IMR-90 (cell line): ENCODE measurements at regions not wholly inside any gene's neighbourhood (a gene's known extent, or its start where the extent isn't known, plus 50 kb on each side); places are given as distances from the start of the nearest gene placed in this dataset.

Experiments used
- ATAC-seq: fragments of 200-7000 bp; cut with Tn5 transposase; 2 replicates; pipeline ENCODE4 v1.9.1; 2020; ENCODE audit warnings: low read depth, mild to moderate bottlenecking, moderate library complexity
- BruUV-seq: library from RNA; stranded (reverse); fragments of 400-500 nt; replicated peaks from 2 replicates; lab custom pipeline; 2021; lab: Mats Ljungman, UMichigan
- CTCF ChIA-PET: fragments of 300-600 bp; formaldehyde crosslinking; extraction: SDS; loops from one replicate; lab custom pipeline; 2021; ENCODE audit warnings: antibody characterized with exemption; lab: Yijun Ruan, JAX
- POLR2A ChIA-PET: fragments of 300-600 bp; sonication (Branson Sonifier 250); formaldehyde crosslinking; loops from one replicate; lab custom pipeline; 2022; ENCODE audit warnings: antibody characterized with exemption; ENCODE audit not compliant: unreplicated experiment; lab: Charles Lee
- DNase-seq: peaks from one replicate; pipeline ENCODE4 v3.0.0; 2013
- H2AFZ ChIP-seq: replicated peaks from 2 replicates; pipeline ENCODE3; 2013; ENCODE audit warnings: low read length, mild to moderate bottlenecking; ENCODE audit not compliant: poor library complexity
- H2AK5ac ChIP-seq: 2 replicates; pipeline ENCODE4 v1.6.1; 2013; ENCODE audit warnings: low read depth, low read length, inconsistent platforms
- H2AK9ac ChIP-seq: replicated peaks from 2 replicates; pipeline ENCODE3; 2013; ENCODE audit warnings: mild to moderate bottlenecking, low read depth, low read length, moderate library complexity; ENCODE audit not compliant: poor library complexity
- H2BK120ac ChIP-seq: 2 replicates; pipeline ENCODE4 v1.6.1; 2013; ENCODE audit warnings: low read depth, low read length, inconsistent platforms
- H2BK15ac ChIP-seq: 3 replicates; pipeline ENCODE4 v1.6.1; 2013; ENCODE audit warnings: low read depth, low read length, inconsistent platforms
- H2BK20ac ChIP-seq: 2 replicates; pipeline ENCODE4 v1.6.1; 2013; ENCODE audit warnings: low read depth, mild to moderate bottlenecking, inconsistent platforms, low read length, moderate library complexity
- H2BK5ac ChIP-seq: 2 replicates; pipeline ENCODE4 v1.6.1; 2013; ENCODE audit warnings: mild to moderate bottlenecking, low read depth, low read length, inconsistent platforms; ENCODE audit not compliant: poor library complexity, severe bottlenecking
- H3K14ac ChIP-seq: replicated peaks from 2 replicates; pipeline ENCODE4 v1.6.1; 2013; ENCODE audit warnings: low read depth, low read length, inconsistent platforms
- H3K18ac ChIP-seq: 2 replicates; pipeline ENCODE4 v1.6.1; 2013; ENCODE audit warnings: low read depth, low read length, control low read depth
- H3K23ac ChIP-seq: 2 replicates; pipeline ENCODE4 v1.6.1; 2013; ENCODE audit warnings: low read depth, low read length, inconsistent platforms
- H3K27ac ChIP-seq: 2 replicates; pipeline ENCODE4 v1.5.1; 2013; ENCODE audit warnings: mild to moderate bottlenecking, control low read depth, low read length; ENCODE audit not compliant: insufficient read depth
- H3K27me3 ChIP-seq: 2 replicates; pipeline ENCODE4 v1.6.1; 2013; ENCODE audit warnings: low read length; ENCODE audit not compliant: control insufficient read depth, insufficient read depth
- H3K36me3 ChIP-seq: 2 replicates; pipeline ENCODE4 v1.6.1; 2013; ENCODE audit warnings: low read length, mixed read lengths; ENCODE audit not compliant: control insufficient read depth, insufficient read depth
- H3K4ac ChIP-seq: 2 replicates; pipeline ENCODE4 v1.6.1; 2013; ENCODE audit warnings: low read depth, low read length, inconsistent platforms
- H3K4me1 ChIP-seq: 2 replicates; pipeline ENCODE4 v1.6.1; 2013; ENCODE audit warnings: low read length, mixed read lengths; ENCODE audit not compliant: control insufficient read depth, insufficient read depth
- H3K4me2 ChIP-seq: 2 replicates; pipeline ENCODE4 v1.6.1; 2013; ENCODE audit warnings: low read depth, mild to moderate bottlenecking, control low read depth, low read length, moderate library complexity
- H3K4me3 ChIP-seq: 2 replicates; pipeline ENCODE4 v1.5.1; 2013; ENCODE audit warnings: low read depth, mild to moderate bottlenecking, control low read depth, low read length, moderate library complexity; ENCODE audit not compliant: insufficient read depth
- H3K56ac ChIP-seq: 2 replicates; pipeline ENCODE4 v1.6.1; 2013; ENCODE audit warnings: low read length, inconsistent platforms; ENCODE audit not compliant: insufficient read depth; ENCODE audit errors: extremely low read depth
- H3K79me1 ChIP-seq, 2 experiments: 2 replicates each; pipeline ENCODE4 v1.6.1; 2013; ENCODE audit warnings: low read length in 2 of 2, inconsistent platforms in 1 of 2, low read depth in 1 of 2
- H3K9ac ChIP-seq: 2 replicates; pipeline ENCODE4 v1.6.1; 2013; ENCODE audit warnings: low read depth, low read length, control low read depth
- H3K9me1 ChIP-seq: 2 replicates; pipeline ENCODE4 v1.6.1; 2013; ENCODE audit warnings: low read length, inconsistent platforms; ENCODE audit not compliant: insufficient read depth
- H3K9me3 ChIP-seq: 2 replicates; pipeline ENCODE4 v1.6.1; 2013; ENCODE audit warnings: low read length; ENCODE audit not compliant: control insufficient read depth, insufficient read depth
- H4K20me1 ChIP-seq: 2 replicates; pipeline ENCODE4 v1.6.1; 2013; ENCODE audit warnings: low read length, inconsistent platforms; ENCODE audit not compliant: insufficient read depth
- H4K5ac ChIP-seq: 2 replicates; pipeline ENCODE4 v1.6.1; 2013; ENCODE audit warnings: mild to moderate bottlenecking, low read depth, low read length, control low read depth
- H4K8ac ChIP-seq, 2 experiments: 2 replicates each; pipeline ENCODE4 v1.6.1; 2013; ENCODE audit warnings: low read depth in 2 of 2, low read length in 2 of 2, control low read depth in 1 of 2, inconsistent platforms in 1 of 2
- H4K91ac ChIP-seq: 2 replicates; pipeline ENCODE4 v1.6.1; 2013; ENCODE audit warnings: low read depth, low read length, inconsistent platforms; ENCODE audit not compliant: insufficient read depth
- BHLHE40 ChIP-seq: fragments of 150-350 bp; IDR thresholded peaks from 2 replicates; pipeline ENCODE4 v1.6.1; 2016; ENCODE audit warnings: mild to moderate bottlenecking, low read depth, low read length
- CEBPB ChIP-seq: IDR thresholded peaks from 2 replicates; pipeline ENCODE4 v1.6.1; 2012; ENCODE audit warnings: low read depth, low read length, improper control_type of control experiment
- CHD1 ChIP-seq: IDR thresholded peaks from 2 replicates; pipeline ENCODE4 v1.6.1; 2012; ENCODE audit warnings: low read depth, low read length, improper control_type of control experiment
- CTCF ChIP-seq: conservative IDR thresholded peaks from 2 replicates; pipeline ENCODE4 v1.5.1; 2012; ENCODE audit warnings: mild to moderate bottlenecking, low read depth, low read length, improper control_type of control experiment
- ELK1 ChIP-seq: fragments of 150-350 bp; IDR thresholded peaks from 2 replicates; pipeline ENCODE4 v1.6.1; 2016; ENCODE audit warnings: low read depth, mild to moderate bottlenecking, low read length, moderate library complexity, borderline replicate concordance
- FOS ChIP-seq: fragments of 150-350 bp; IDR thresholded peaks from 2 replicates; pipeline ENCODE4 v1.6.1; 2016; ENCODE audit warnings: low read depth, low read length
- MAFK ChIP-seq: IDR thresholded peaks from 2 replicates; pipeline ENCODE4 v1.6.1; 2012; ENCODE audit warnings: low read depth, low read length, improper control_type of control experiment
- MAZ ChIP-seq: IDR thresholded peaks from 2 replicates; pipeline ENCODE4 v1.6.1; 2012; ENCODE audit warnings: low read depth, mild to moderate bottlenecking, low read length, improper control_type of control experiment, moderate library complexity, borderline replicate concordance
- MXI1 ChIP-seq: IDR thresholded peaks from 2 replicates; pipeline ENCODE4 v1.6.1; 2012; ENCODE audit warnings: low read depth, mild to moderate bottlenecking, low read length, moderate library complexity, borderline replicate concordance
- NFE2L2 ChIP-seq: fragments of 150-350 bp; IDR thresholded peaks from 2 replicates; pipeline ENCODE4 v1.6.1; 2016; ENCODE audit warnings: low read depth, mild to moderate bottlenecking, low read length
- POLR2A ChIP-seq: IDR thresholded peaks from 2 replicates; pipeline ENCODE4 v1.6.1; 2012; ENCODE audit warnings: mild to moderate bottlenecking, low read depth, low read length
- RAD21 ChIP-seq: IDR thresholded peaks from 2 replicates; pipeline ENCODE4 v1.6.1; 2012; ENCODE audit warnings: low read length, improper control_type of control experiment
- RCOR1 ChIP-seq: IDR thresholded peaks from 2 replicates; pipeline ENCODE4 v1.6.1; 2012; ENCODE audit warnings: mild to moderate bottlenecking, low read length, improper control_type of control experiment; ENCODE audit not compliant: insufficient replicate concordance
- RFX5 ChIP-seq: IDR thresholded peaks from 2 replicates; pipeline ENCODE4 v1.8.0; 2012; ENCODE audit warnings: low read depth, mild to moderate bottlenecking, low read length, moderate library complexity
- SMC3 ChIP-seq: fragments of 150-350 bp; IDR thresholded peaks from 2 replicates; pipeline ENCODE4 v1.6.1; 2016; ENCODE audit warnings: low read depth, mild to moderate bottlenecking, antibody characterized with exemption, low read length, moderate library complexity
- USF2 ChIP-seq: fragments of 150-350 bp; IDR thresholded peaks from 2 replicates; pipeline ENCODE4 v1.6.1; 2017; ENCODE audit warnings: mild to moderate bottlenecking, antibody characterized with exemption, low read length, low read depth
- WGBS, 2 experiments: methylation state at CpG; one replicate each; pipeline versions ENCODE4 v1.1.5 to v1.1.7; 2013; ENCODE audit warnings: missing lambda C conversion rate in 2 of 2; ENCODE audit not compliant: insufficient read length in 1 of 2; ENCODE audit errors: extremely low coverage in 2 of 2; 5-methylcytosine and 5-hydroxymethylcytosine counted together
- dilution Hi-C: fragments of 300-500 bp; cut with HindIII; formaldehyde crosslinking; loops from one replicate; pipeline ENCODE4 v1.14.3; 2018; ENCODE audit warnings: low sequenced_read_pairs; ENCODE audit not compliant: unreplicated experiment
- in situ Hi-C: fragments of 300-500 bp; cut with MboI; formaldehyde crosslinking; loops from 3 replicates; pipeline ENCODE4 v1.14.3; 2019; ENCODE audit warnings: low sequenced_read_pairs, inconsistent platforms, mixed read lengths
- intact Hi-C: fragments of 100-400 bp; cut with micrococcal nuclease; formaldehyde crosslinking; loops from 2 replicates; pipeline ENCODE4 v1.10.0; 2022

- no peak overlapping the region for H2BK20ac ChIP-seq
- TF ChIP-seq ELK1 = no peak
- TF ChIP-seq RFX5 = no peak
- no peak for TF ChIP-seq SMC3
- TF ChIP-seq NFE2L2 = no peak
- no peak for TF ChIP-seq CHD1
- TF ChIP-seq RAD21 = no peak
- TF ChIP-seq FOS = no peak
- no peak for TF ChIP-seq BHLHE40
- no peak for TF ChIP-seq CTCF
- TF ChIP-seq CEBPB = no peak
- TF ChIP-seq MXI1 = no peak
- TF ChIP-seq POLR2A = no peak
- TF ChIP-seq MAFK = no peak
- no peak for TF ChIP-seq USF2
- no peak for TF ChIP-seq MAZ
- no peak for TF ChIP-seq RCOR1
- H3K4me2 ChIP-seq = no peak overlapping the region
- WGBS, 2 experiments = 80% methylated on average over 1 of the region's 2 CpGs; no CpG with 5 or more reads in 1 of the 2 experiments
- no peaks in the 10 kb centered on the region for H3K9me3 ChIP-seq
- no peak overlapping the region for H3K4ac ChIP-seq
- in situ Hi-C loops (no loop called here), intact Hi-C loops (no loop called here), dilution Hi-C loops (no loop called here)
- BruUV-seq = no TSS peak
- ATAC-seq = no peak
- no peak overlapping the region for H3K27ac ChIP-seq
- H2BK120ac ChIP-seq = no peak overlapping the region
- H2BK15ac ChIP-seq = no peak overlapping the region
- no peak overlapping the region for H3K18ac ChIP-seq
- H3K9ac ChIP-seq = no peak overlapping the region
- H3K36me3 ChIP-seq = no peaks in the 10 kb centered on the region
- H2BK5ac ChIP-seq = no peak overlapping the region
- no peak overlapping the region for H3K56ac ChIP-seq
- H4K8ac ChIP-seq = no peak overlapping the region
- H3K79me1 ChIP-seq = no peaks in the 10 kb centered on the region
- H2AK9ac ChIP-seq = no peak overlapping the region
- DNase-seq = no peak
- H3K4me1 ChIP-seq = no peaks in the 10 kb centered on the region; the same call in 1 of the 2 replicates
- H4K91ac ChIP-seq = no peak overlapping the region
- no peak overlapping the region for H2AFZ ChIP-seq
- H3K23ac ChIP-seq = no peak overlapping the region
- H4K5ac ChIP-seq = no peak overlapping the region
- no peak overlapping the region for H3K4me3 ChIP-seq
- POLR2A ChIA-PET = no interaction called here
- no peaks in the 10 kb centered on the region for H3K9me1 ChIP-seq
- H3K27me3 ChIP-seq = no peaks in the 10 kb centered on the region
- CTCF ChIA-PET = interaction anchor here (0.7 kb wide), 1 partner anchor 20 kb away, joined by 4 read pairs; no protein-coding TSS in a partner anchor
- no peak overlapping the region for H3K14ac ChIP-seq
- no peaks in the 10 kb centered on the region for H4K20me1 ChIP-seq
- no peak overlapping the region for H2AK5ac ChIP-seq
Observed at GRCh38 chr11:92329137-92329536, 104.5 kb downstream of the FAT3 start.
